Esophagus muscularis mucosa (tissue), 4 donors: ENCODE measurements at regions not wholly inside any gene's neighbourhood (a gene's known extent, or its start where the extent isn't known, plus 50 kb on each side); places are given as distances from the start of the nearest gene placed in this dataset.

Experiments
- EP300 ChIP-seq: sonication (generic); formaldehyde crosslinking; IDR thresholded peaks from one replicate; pipeline ENCODE4 v1.6.1; 2017; ENCODE audit warnings: antibody characterized with exemption
- POLR2A ChIP-seq: fragments of 450-650 bp; IDR thresholded peaks from one replicate; pipeline ENCODE4 v1.6.1; 2017; ENCODE audit warnings: antibody characterized with exemption, moderate library complexity, mild to moderate bottlenecking, low read depth
- TF ChIP-seq, protein P1 (sequence below), 3 experiments: fragments of 200-600 bp in 2 of 3; fragments of 450-650 bp in 1 of 3; sonication (generic) in 2 of 3; IDR thresholded peaks; one replicate each; pipeline ENCODE4 v1.5.1; 2017 to 2019; ENCODE audit warnings: antibody characterized with exemption in 3 of 3, mild to moderate bottlenecking in 2 of 3, moderate library complexity in 1 of 3

GRCh38 chr11:32315121-32315520, 120.2 kb downstream of the WT1 start:
- TF ChIP-seq POLR2A (no peak), EP300 (no peak)
- TF ChIP-seq, protein P1, sequence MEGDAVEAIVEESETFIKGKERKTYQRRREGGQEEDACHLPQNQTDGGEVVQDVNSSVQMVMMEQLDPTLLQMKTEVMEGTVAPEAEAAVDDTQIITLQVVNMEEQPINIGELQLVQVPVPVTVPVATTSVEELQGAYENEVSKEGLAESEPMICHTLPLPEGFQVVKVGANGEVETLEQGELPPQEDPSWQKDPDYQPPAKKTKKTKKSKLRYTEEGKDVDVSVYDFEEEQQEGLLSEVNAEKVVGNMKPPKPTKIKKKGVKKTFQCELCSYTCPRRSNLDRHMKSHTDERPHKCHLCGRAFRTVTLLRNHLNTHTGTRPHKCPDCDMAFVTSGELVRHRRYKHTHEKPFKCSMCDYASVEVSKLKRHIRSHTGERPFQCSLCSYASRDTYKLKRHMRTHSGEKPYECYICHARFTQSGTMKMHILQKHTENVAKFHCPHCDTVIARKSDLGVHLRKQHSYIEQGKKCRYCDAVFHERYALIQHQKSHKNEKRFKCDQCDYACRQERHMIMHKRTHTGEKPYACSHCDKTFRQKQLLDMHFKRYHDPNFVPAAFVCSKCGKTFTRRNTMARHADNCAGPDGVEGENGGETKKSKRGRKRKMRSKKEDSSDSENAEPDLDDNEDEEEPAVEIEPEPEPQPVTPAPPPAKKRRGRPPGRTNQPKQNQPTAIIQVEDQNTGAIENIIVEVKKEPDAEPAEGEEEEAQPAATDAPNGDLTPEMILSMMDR (IDR thresholded peaks at IDR 0.05) = no peak
